ENCODE measurements at regions not wholly inside any gene's neighbourhood (a gene's known extent, or its start where the extent isn't known, plus 50 kb on each side); places are given as distances from the start of the nearest gene placed in this dataset.

- no peak for DNase-seq (ENCODE audit: low read depth in 2 of 2)
Measured at GRCh38 chr9:127553793-127554192, 58.3 kb upstream of the STXBP1 start.

- no peak for DNase-seq (ENCODE audit: low read depth in 2 of 2)
Measured at GRCh38 chr9:127554966-127555839, 56.9 kb upstream of the STXBP1 start.

- peak; percentile 15 to 44 for DNase-seq (ENCODE audit: low read depth in 2 of 2)
Measured at GRCh38 chr9:127555840-127556820, 55.9 kb upstream of the STXBP1 start.

- no peak for DNase-seq (ENCODE audit: low read depth in 2 of 2)
Measured at GRCh38 chr9:127556871-127557270, 55.2 kb upstream of the STXBP1 start.

GRCh38 chr9:127557466-127557869 lies 54.6 kb upstream of the STXBP1 start:
- DNase-seq (ENCODE audit: low read depth in 2 of 2): no peak

- DNase-seq (ENCODE audit: low read depth in 2 of 2): no peak
Measured at GRCh38 chr9:127557998-127558546, 54.0 kb upstream of the STXBP1 start.

- DNase-seq (ENCODE audit: low read depth in 2 of 2): no peak
Measured at GRCh38 chr9:127558581-127559246, 53.4 kb upstream of the STXBP1 start.

GRCh38 chr9:127559247-127559680 lies 52.8 kb upstream of the STXBP1 start:
- DNase-seq (ENCODE audit: low read depth in 2 of 2): no peak

- DNase-seq (ENCODE audit: low read depth in 2 of 2): no peak
Measured at GRCh38 chr9:127561491-127562278, 50.4 kb upstream of the STXBP1 start.
